ENCODE measurements at regions not wholly inside any gene's neighbourhood (a gene's known extent, or its start where the extent isn't known, plus 50 kb on each side); places are given as distances from the start of the nearest gene placed in this dataset.
A peak's percentile ranks its signal among the peaks of the same experiment; 100 is the strongest.

- DNase-seq = no peak
Observed at GRCh38 chr12:88251798-88252197, 109.7 kb downstream of the TMTC3 start.

GRCh38 chr12:88253371-88253978, 111.4 kb downstream of the TMTC3 start:
- no peak for DNase-seq

- no peak for DNase-seq
Observed at GRCh38 chr12:88255224-88255623, 113.1 kb downstream of the TMTC3 start.

GRCh38 chr12:88255847-88256246, 113.7 kb downstream of the TMTC3 start:
- DNase-seq = no peak

GRCh38 chr12:88258396-88258795, 116.3 kb downstream of the TMTC3 start:
- no peak for DNase-seq

GRCh38 chr12:88266806-88267360, 124.8 kb downstream of the TMTC3 start:
- DNase-seq = no peak

GRCh38 chr12:88267630-88268029, 125.5 kb downstream of the TMTC3 start:
- no peak for DNase-seq

- DNase-seq = no peak
Observed at GRCh38 chr12:88272456-88272855, 130.3 kb downstream of the TMTC3 start.

GRCh38 chr12:88273450-88273849, 131.3 kb downstream of the TMTC3 start:
- DNase-seq = no peak

GRCh38 chr12:88273875-88274274, 131.8 kb downstream of the TMTC3 start:
- DNase-seq = no peak

- no peak for DNase-seq
Observed at GRCh38 chr12:88291498-88292131, 149.5 kb downstream of the TMTC3 start.

- DNase-seq = no peak
Observed at GRCh38 chr12:88298014-88298682, 156.0 kb downstream of the TMTC3 start.

- peak; percentile 32 for DNase-seq
Observed at GRCh38 chr12:88298761-88299242, 156.7 kb downstream of the TMTC3 start.

- DNase-seq = peak; percentile 69
Observed at GRCh38 chr12:88299567-88300101, 157.5 kb downstream of the TMTC3 start.

GRCh38 chr12:88300931-88301330, 158.8 kb downstream of the TMTC3 start:
- DNase-seq = peak; percentile 4

GRCh38 chr12:88303335-88303734, 161.2 kb downstream of the TMTC3 start:
- DNase-seq = no peak

GRCh38 chr12:88305254-88305890, 163.3 kb downstream of the TMTC3 start:
- DNase-seq = no peak

- no peak for DNase-seq
Observed at GRCh38 chr12:88306471-88307069, 164.5 kb downstream of the TMTC3 start.

- DNase-seq = no peak
Observed at GRCh38 chr12:88307961-88308360, 165.9 kb downstream of the TMTC3 start.

GRCh38 chr12:88308825-88309224, 166.7 kb downstream of the TMTC3 start:
- no peak for DNase-seq

- no peak for DNase-seq
Observed at GRCh38 chr12:88309546-88309945, 167.4 kb downstream of the TMTC3 start.

GRCh38 chr12:88310069-88310468, 168.0 kb downstream of the TMTC3 start:
- DNase-seq = no peak

- DNase-seq = no peak
Observed at GRCh38 chr12:88310666-88311065, 168.6 kb downstream of the TMTC3 start.

All from suppressor macrophage treated with lipopolysaccharide for 4 hours (primary cell).